Activated CD4-positive, alpha-beta T cell treated with anti-CD3 and anti-CD28 coated beads for 24 hours (primary cell): ENCODE measurements at regions not wholly inside any gene's neighbourhood (a gene's known extent, or its start where the extent isn't known, plus 50 kb on each side); places are given as distances from the start of the nearest gene placed in this dataset.
"Not testable (repeated sequence)": the region's sequence is repeated elsewhere in the genome, so short reads cannot be mapped to it uniquely, and the experiment has no call there.

ENCODE experiments used
- DNase-seq, 2 donors: peaks; one replicate each; pipeline ENCODE4 v3.0.0-alpha.2; 2020; ENCODE audit warnings: low read depth in 2 of 2

GRCh38 chr1:189701606-189702005 lies 776.1 kb downstream of the BRINP3 start:
- DNase-seq, result no peak

- no peak for DNase-seq
Measured at GRCh38 chr1:189706594-189706993, 771.1 kb downstream of the BRINP3 start.

- no peak for DNase-seq
Measured at GRCh38 chr1:189708674-189709073, 769.0 kb downstream of the BRINP3 start.

GRCh38 chr1:189718147-189718795 lies 759.4 kb downstream of the BRINP3 start:
- DNase-seq, result not testable (repeated sequence)

- no peak for DNase-seq
Measured at GRCh38 chr1:189726806-189727205, 750.9 kb downstream of the BRINP3 start.

- DNase-seq, result no peak
Measured at GRCh38 chr1:189751311-189751710, 726.4 kb downstream of the BRINP3 start.

GRCh38 chr1:189752461-189752995 lies 725.1 kb downstream of the BRINP3 start:
- DNase-seq, result no peak

- not testable (repeated sequence) for DNase-seq
Measured at GRCh38 chr1:189755100-189755499, 722.6 kb downstream of the BRINP3 start.

- DNase-seq, result no peak
Measured at GRCh38 chr1:189764391-189765320, 713.0 kb downstream of the BRINP3 start.

GRCh38 chr1:189769448-189769847 lies 708.2 kb downstream of the BRINP3 start:
- no peak for DNase-seq

- DNase-seq, result no peak
Measured at GRCh38 chr1:189774721-189775287, 702.9 kb downstream of the BRINP3 start.

- DNase-seq, result no peak
Measured at GRCh38 chr1:189775343-189775742, 702.3 kb downstream of the BRINP3 start.

- no peak for DNase-seq
Measured at GRCh38 chr1:189779034-189779433, 698.6 kb downstream of the BRINP3 start.

- DNase-seq, result no peak
Measured at GRCh38 chr1:189782295-189782694, 695.4 kb downstream of the BRINP3 start.

- no peak for DNase-seq
Measured at GRCh38 chr1:189783456-189783855, 694.2 kb downstream of the BRINP3 start.

GRCh38 chr1:189786761-189787160 lies 690.9 kb downstream of the BRINP3 start:
- no peak for DNase-seq

GRCh38 chr1:189787201-189787600 lies 690.5 kb downstream of the BRINP3 start:
- DNase-seq, result no peak

GRCh38 chr1:189790335-189790734 lies 687.3 kb downstream of the BRINP3 start:
- no peak for DNase-seq

GRCh38 chr1:189803364-189803763 lies 674.3 kb downstream of the BRINP3 start:
- no peak for DNase-seq

GRCh38 chr1:189804352-189804751 lies 673.3 kb downstream of the BRINP3 start:
- no peak for DNase-seq

GRCh38 chr1:189805735-189806134 lies 671.9 kb downstream of the BRINP3 start:
- DNase-seq, result no peak

GRCh38 chr1:189810639-189811038 lies 667.0 kb downstream of the BRINP3 start:
- DNase-seq, result not testable (repeated sequence)
